Nucleus accumbens (tissue), 56 donors: ENCODE measurements at regions not wholly inside any gene's neighbourhood (a gene's known extent, or its start where the extent isn't known, plus 50 kb on each side); places are given as distances from the start of the nearest gene placed in this dataset.
"Not testable (repeated sequence)": the region's sequence is repeated elsewhere in the genome, so short reads cannot be mapped to it uniquely, and the experiment has no call there.

Experiments
- DNase-seq, 56 donors: peaks; one replicate each; lab custom pipeline; 2025; lab: John Stamatoyannopoulos, UW

- not testable (repeated sequence) for DNase-seq
Observed at GRCh38 chr10:77740396-77740795, 102.8 kb upstream of the KCNMA1 start.

DNA sequence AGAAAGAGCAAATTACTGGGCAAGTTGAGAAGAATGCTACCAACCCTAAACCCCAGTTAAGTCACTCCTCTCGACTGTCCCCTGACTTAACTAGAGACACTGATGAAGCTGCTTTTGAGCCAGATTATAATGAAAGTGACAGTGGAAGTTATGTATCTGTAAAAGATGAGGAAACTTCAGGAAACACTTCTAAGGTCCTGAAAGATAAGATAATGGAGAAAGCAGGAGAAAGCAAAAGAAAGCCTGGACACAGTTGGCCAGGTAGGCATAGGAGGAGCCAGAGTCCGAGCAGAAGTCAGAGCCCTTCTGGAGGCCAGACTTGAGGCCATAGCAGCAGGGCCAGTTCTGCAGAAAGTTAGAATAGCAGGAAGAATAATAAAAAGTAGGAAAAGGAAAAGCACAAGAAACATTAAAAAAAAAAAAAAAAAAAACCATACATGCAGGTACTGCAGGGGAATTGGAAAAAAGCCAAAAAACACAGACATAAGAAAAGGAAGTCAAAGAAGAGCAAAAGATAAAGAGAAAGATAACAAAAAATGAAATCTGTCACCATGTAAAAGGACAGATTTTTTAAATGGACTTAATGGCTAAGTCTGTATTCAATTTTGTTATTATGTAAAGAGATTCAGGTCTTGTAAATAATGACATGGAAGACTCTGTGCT, 101.0 kb upstream of the KCNMA1 start:
- no peak for DNase-seq

DNA sequence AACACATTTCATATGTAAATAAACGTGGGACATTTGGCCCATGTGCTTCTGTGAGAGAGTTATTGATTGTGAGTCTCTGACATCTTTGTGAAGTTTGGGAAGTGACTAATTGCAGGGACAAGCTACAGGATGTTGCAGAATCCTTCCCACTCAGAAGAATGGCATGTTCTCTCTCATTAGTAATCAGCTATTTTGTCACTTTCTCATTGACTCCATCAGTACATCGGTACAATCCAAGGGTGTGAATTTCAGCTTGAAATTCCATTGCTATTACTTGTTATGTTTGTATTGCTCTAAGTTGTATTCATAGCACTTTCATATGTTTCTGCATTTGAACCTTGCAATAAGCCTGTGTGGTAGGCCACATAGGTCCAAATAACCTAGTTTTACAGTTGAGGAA, 100.0 kb upstream of the KCNMA1 start:
- DNase-seq: no peak

DNA sequence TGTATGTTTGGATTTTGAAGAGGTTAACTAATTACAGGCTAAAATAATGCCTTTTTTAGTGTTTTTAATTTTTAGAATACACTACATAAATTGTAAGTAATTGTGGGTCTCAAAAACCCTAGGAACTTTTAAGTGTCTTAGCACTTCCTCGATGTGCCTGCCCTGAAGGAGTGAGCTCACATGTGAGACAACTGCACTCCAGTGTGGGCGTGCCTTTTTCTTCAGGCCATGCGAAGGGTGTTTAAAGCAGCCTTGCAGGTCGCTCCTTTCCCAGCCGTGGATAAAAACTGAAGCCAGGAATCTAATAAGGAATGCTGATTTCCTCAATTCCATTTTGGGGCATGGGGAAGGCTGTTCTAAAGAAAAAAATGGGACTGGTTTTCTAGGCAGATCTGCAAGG, 97.5 kb upstream of the KCNMA1 start:
- DNase-seq: not testable (repeated sequence)

DNA sequence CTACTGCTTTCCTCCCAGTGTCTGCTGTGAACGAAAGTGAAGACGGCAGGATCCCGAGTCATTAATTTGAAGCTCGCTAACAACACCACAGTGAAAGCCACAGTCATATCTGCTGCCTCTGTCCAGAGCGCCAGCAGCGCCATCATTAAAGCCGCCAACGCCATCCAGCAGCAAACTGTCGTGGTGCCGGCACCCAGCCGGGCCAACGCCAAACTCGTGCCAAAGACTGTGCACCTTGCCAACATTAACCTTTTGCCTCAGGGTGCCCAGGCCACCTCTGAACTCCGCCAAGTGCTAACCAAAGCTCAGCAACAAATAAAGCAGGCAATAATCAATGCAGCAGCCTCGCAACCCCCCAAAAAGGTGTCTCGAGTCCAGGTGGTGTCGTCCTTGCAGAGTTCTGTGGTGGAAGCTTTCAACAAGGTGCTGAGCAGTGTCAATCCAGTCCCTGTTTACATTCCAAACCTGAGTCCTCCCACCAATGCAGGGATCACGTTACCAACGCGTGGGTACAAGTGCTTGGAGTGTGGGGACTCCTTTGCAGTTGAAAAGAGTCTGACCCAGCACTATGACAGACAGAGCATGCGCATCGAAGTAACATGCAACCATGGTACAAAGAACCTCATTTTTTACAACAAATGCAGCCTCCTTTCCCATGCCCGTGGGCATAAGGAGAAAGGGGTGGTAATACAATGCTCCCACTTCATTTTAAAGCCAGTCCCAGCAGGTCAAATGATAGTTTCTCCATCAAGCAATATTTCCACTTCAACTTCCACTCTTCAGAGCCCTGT, 94.8 kb upstream of the KCNMA1 start:
- DNase-seq: no peak

- DNase-seq: no peak
Observed at GRCh38 chr10:77727481-77727880, 89.9 kb upstream of the KCNMA1 start.

- no peak for DNase-seq
Observed at GRCh38 chr10:77726732-77727131, 89.1 kb upstream of the KCNMA1 start.

GRCh38 chr10:77726301-77726700, 88.7 kb upstream of the KCNMA1 start:
- no peak for DNase-seq

GRCh38 chr10:77724820-77725219, 87.2 kb upstream of the KCNMA1 start:
- no peak for DNase-seq

- DNase-seq: no peak
Observed at GRCh38 chr10:77723376-77723775, 85.8 kb upstream of the KCNMA1 start.

- DNase-seq: not testable (repeated sequence)
Observed at GRCh38 chr10:77722956-77723355, 85.3 kb upstream of the KCNMA1 start.

DNA sequence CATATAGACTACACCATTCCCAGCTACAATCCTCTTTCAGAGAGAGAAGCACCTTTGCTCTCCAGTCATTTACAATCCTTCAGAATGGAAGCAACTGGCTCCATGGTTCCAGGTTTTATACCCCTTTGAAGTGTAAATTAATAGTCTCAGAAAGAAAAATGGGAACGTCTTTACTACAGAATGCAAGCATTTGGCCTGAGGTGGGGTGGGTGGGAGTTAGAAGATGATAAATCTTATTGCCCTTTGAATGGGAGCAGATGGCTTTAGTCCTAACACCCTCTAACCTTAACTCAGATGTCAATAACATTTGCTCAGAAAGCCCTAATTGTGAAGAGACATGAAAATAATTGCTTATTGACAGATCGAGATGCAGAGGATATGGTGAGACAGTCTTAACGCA, 84.2 kb upstream of the KCNMA1 start:
- no peak for DNase-seq

- no peak for DNase-seq
Observed at GRCh38 chr10:77718957-77719356, 81.3 kb upstream of the KCNMA1 start.

GRCh38 chr10:77718312-77718711, 80.7 kb upstream of the KCNMA1 start:
- not testable (repeated sequence) for DNase-seq

- no peak for DNase-seq
Observed at GRCh38 chr10:77717336-77717735, 79.7 kb upstream of the KCNMA1 start.

DNA sequence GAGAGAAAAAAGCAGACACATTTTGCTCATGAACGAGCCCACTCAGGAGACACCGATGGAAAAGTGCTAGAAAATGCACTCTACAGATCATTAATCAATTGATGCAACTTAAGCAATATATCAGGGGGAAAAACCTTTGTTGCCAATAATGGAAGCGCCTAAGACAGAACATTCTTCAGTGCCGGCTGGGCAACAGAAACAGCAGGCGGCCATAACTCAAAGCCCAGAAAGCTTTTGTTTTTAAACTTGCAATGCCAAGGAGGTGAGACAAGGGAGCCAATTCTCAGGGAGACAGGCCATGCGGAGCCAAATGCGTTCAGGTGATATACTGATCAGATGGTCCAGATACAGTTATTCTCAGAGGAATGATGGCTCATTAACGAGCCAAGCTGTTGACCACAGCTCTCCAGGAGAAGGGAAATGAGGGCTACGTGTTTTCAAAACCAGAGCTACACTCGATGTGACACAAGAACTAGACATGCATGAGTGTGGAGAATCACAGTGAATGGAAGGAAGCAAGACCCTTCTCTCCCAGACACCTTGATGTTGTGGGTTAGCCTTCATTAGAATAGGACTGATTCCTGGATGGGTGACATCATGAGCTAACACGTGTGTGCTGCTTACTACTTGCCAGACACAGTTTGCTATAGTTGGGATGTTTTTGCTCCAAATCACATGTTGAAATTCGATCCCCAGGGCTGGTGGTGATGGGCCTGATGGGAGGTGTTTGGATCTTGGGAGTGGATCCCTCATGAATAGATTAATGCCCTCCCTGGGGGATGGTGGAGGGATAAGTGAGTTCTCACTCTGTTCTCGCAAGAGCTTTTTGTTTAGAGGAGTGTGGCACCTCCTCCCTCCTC, 79.1 kb upstream of the KCNMA1 start:
- no peak for DNase-seq

DNA sequence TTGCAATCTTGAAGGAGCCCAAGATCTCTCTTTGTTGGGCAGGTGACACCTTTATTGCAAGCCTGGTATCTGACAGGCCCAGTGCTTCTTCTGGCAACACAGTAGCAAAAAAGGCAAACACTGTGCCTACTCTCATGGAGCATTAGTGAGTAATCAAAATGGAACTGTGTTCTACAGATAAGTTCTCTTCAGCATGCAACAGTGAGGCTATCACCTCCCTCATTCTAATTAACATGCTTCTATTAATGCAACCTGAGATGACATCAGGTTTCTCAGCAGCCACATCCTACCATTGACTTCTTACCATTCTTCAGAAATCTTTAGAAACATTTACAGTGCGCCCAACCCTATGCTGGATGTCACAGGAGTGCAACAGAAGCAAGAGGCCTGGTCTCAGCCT, 77.9 kb upstream of the KCNMA1 start:
- no peak for DNase-seq

- no peak for DNase-seq
Observed at GRCh38 chr10:77715088-77715487, 77.5 kb upstream of the KCNMA1 start.

- no peak for DNase-seq
Observed at GRCh38 chr10:77713521-77714280, 76.1 kb upstream of the KCNMA1 start.

- no peak for DNase-seq
Observed at GRCh38 chr10:77712207-77712606, 74.6 kb upstream of the KCNMA1 start.

DNA sequence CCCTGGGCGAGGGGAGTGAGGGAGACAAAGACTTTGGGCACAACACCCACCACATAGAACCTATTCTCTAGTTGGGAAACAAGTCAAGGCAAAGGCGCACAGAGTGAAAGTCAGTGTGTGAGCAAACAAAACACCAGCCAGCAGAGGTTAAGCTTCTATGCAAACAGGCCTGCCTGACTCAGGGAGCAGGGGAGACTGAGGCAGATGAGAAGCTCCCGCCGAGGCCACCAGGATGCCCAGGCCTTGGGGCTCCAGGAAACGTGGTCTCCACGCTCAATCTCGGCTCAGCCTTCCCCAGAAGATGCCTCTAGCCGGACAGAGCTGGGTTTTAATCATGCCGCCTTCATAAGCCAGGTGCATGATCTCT, 74.1 kb upstream of the KCNMA1 start:
- DNase-seq: no peak
